ENCODE measurements at regions not wholly inside any gene's neighbourhood (a gene's known extent, or its start where the extent isn't known, plus 50 kb on each side); places are given as distances from the start of the nearest gene placed in this dataset.
"Not testable (repeated sequence)": the region's sequence is repeated elsewhere in the genome, so short reads cannot be mapped to it uniquely, and the experiment has no call there.

- H3K4me1 ChIP-seq: peaks cover 0 to 5% (median under 1%) of the 10 kb centered on the region in 4 donors
- intact Hi-C loops (cut with DNase I): no loop called here
- H3K4me3 ChIP-seq: no peak overlapping the region
- no peak overlapping the region for H3K27ac ChIP-seq (replicated peaks in 1 of 4)
- WGBS: 83% methylated on average over 7 of the region's 7 CpGs
- no peaks in the 10 kb centered on the region for H3K27me3 ChIP-seq
- H3K9me3 ChIP-seq: no peaks in the 10 kb centered on the region
- no peak for DNase-seq (ENCODE audit: extremely low spot score)
- no peaks in the 10 kb centered on the region for H3K36me3 ChIP-seq
- no peak for TF ChIP-seq EP300 (IDR thresholded peaks at IDR 0.05)
- no peak for TF ChIP-seq POLR2A (IDR thresholded peaks at IDR 0.05; ENCODE audit: low read depth)
- no peak for TF ChIP-seq CTCF (IDR thresholded peaks at IDR 0.05)
- TF ChIP-seq POLR2AphosphoS5 (IDR thresholded peaks at IDR 0.05): no peak
Measured at GRCh38 chr11:121372671-121373429, 79.3 kb upstream of the SORL1 start.

DNA sequence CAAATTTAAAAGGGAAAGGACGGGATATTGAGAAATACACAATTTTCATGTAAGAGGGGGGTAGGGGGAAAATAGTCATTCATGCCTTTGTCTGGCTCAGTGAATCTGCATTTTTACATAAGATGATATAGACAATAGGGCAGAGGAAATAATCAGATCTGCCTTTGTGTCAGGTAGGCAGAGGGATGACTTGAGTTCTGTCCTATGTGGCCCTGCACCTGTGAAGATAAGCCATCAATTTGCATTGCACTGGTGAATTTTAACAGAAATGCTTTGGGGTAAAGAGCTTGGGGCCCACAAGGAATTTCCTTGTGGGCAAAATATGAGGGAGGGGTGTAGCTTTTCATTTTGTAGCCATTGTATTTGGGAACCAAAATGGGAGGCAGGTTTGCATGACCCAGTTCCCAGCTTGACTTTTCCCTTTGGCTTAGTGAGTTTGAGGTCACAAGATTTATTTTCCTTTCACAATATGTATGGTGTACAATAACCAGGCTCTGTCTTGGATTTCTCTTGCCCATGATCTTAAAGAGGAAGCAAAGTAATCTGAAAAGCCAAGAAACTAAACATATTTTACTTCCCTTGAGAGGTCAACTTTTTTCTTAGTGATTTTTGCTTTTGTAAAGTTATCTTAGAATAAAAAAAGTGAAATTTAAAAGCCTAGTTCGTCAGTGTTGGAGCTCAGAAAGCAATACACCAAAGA, 77.7 kb upstream of the SORL1 start:
- DNase-seq (ENCODE audit: extremely low spot score): no peak
- no peaks in the 10 kb centered on the region for H3K36me3 ChIP-seq

GRCh38 chr11:121376130-121376529, 76.0 kb upstream of the SORL1 start:
- 79% methylated on average over 3 of the region's 3 CpGs for WGBS
- no peak for TF ChIP-seq POLR2AphosphoS5 (IDR thresholded peaks at IDR 0.05)
- no peak for TF ChIP-seq EP300 (IDR thresholded peaks at IDR 0.05)
- TF ChIP-seq CTCF (IDR thresholded peaks at IDR 0.05): no peak
- TF ChIP-seq POLR2A (IDR thresholded peaks at IDR 0.05; ENCODE audit: low read depth): no peak
- H3K36me3 ChIP-seq: no peaks in the 10 kb centered on the region

More for the DNA sequence above, 77.7 kb upstream of the SORL1 start:
- no peaks in the 10 kb centered on the region for H3K9me3 ChIP-seq
- no peak for TF ChIP-seq POLR2AphosphoS5 (IDR thresholded peaks at IDR 0.05)
- no peak for TF ChIP-seq EP300 (IDR thresholded peaks at IDR 0.05)
- no peak for TF ChIP-seq POLR2A (IDR thresholded peaks at IDR 0.05; ENCODE audit: low read depth)
- no peak for TF ChIP-seq CTCF (IDR thresholded peaks at IDR 0.05)
- no peaks in the 10 kb centered on the region for H3K27me3 ChIP-seq
- intact Hi-C loops (cut with DNase I): no loop called here
- H3K27ac ChIP-seq (replicated peaks in 1 of 4): no peak overlapping the region
- WGBS: 65% methylated on average over 2 of the region's 2 CpGs
- no peak overlapping the region for H3K4me3 ChIP-seq
- no peaks in the 10 kb centered on the region for H3K4me1 ChIP-seq

DNA sequence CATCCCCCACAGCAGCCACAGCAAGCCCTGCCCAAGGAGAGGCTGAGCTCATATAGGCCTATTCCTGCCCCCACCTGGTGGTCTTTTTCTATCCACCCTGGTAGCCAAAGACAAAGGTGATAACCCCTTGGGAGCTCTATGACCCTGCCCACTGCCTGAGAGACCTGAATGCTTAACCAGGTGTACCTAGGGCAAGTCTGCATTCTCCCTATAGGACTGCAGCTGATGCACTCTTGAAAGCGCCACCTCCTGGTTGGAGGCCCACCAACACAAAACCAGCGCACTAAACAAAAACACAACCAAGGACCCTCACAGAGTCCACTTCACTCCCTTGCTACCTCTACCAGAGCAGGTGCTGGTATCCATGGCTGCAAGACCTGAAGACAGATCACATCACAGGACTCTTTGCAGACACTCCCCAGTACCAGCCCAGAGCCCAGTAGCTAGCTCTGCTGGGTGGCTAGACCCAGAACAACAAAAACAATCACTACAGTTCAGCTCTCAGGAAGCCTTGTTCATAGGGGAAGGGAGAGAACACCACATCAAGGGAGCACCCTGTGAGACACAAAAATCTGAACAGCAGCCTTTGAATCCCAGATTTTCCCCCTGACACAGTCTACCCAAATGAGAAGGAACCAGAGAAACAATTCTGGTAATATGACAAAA, 72.8 kb upstream of the SORL1 start:
- H3K36me3 ChIP-seq; DNase-seq (ENCODE audit: extremely low spot score); H3K27me3 ChIP-seq; intact Hi-C loops (cut with DNase I); H3K27ac ChIP-seq (replicated peaks in 1 of 4); H3K4me3 ChIP-seq; H3K9me3 ChIP-seq: not testable (repeated sequence)
- H3K4me1 ChIP-seq: peaks cover 12 to 16% (median 13%) of the 10 kb centered on the region in 4 donors
- WGBS: 90% methylated on average over 2 of the region's 2 CpGs

More at GRCh38 chr11:121376130-121376529, 76.0 kb upstream of the SORL1 start:
- intact Hi-C loops (cut with DNase I): no loop called here
- no peaks in the 10 kb centered on the region for H3K4me1 ChIP-seq
- H3K27me3 ChIP-seq: no peaks in the 10 kb centered on the region
- H3K9me3 ChIP-seq: no peaks in the 10 kb centered on the region
- no peak for DNase-seq (ENCODE audit: extremely low spot score)
- no peak overlapping the region for H3K4me3 ChIP-seq
- no peak overlapping the region for H3K27ac ChIP-seq (replicated peaks in 1 of 4)

GRCh38 chr11:121383716-121384115, 68.4 kb upstream of the SORL1 start:
- H3K36me3 ChIP-seq: no peaks in the 10 kb centered on the region
- 38% methylated on average over 4 of the region's 4 CpGs for WGBS
- TF ChIP-seq EP300 (IDR thresholded peaks at IDR 0.05) (no peak), POLR2AphosphoS5 (IDR thresholded peaks at IDR 0.05) (peak; percentile 43 to 73), CTCF (IDR thresholded peaks at IDR 0.05) (no peak), POLR2A (IDR thresholded peaks at IDR 0.05; ENCODE audit: low read depth) (no peak)
- no peak for DNase-seq (ENCODE audit: extremely low spot score)
- H3K27ac ChIP-seq (replicated peaks in 1 of 4): peak overlapping the region; percentile 68 to 79 (median 78)
- intact Hi-C loops (cut with DNase I): no loop called here
- H3K4me1 ChIP-seq: peaks cover 16 to 20% (median 17%) of the 10 kb centered on the region in 4 donors
- no peaks in the 10 kb centered on the region for H3K9me3 ChIP-seq
- no peak overlapping the region for H3K4me3 ChIP-seq
- no peaks in the 10 kb centered on the region for H3K27me3 ChIP-seq
